Renal cortical epithelial cell (primary cell): ENCODE measurements at regions not wholly inside any gene's neighbourhood (a gene's known extent, or its start where the extent isn't known, plus 50 kb on each side); places are given as distances from the start of the nearest gene placed in this dataset.

ENCODE experiments used
- DNase-seq: peaks from one replicate; pipeline ENCODE4 v3.0.0-alpha.2; 2011; ENCODE audit warnings: low read depth

DNA sequence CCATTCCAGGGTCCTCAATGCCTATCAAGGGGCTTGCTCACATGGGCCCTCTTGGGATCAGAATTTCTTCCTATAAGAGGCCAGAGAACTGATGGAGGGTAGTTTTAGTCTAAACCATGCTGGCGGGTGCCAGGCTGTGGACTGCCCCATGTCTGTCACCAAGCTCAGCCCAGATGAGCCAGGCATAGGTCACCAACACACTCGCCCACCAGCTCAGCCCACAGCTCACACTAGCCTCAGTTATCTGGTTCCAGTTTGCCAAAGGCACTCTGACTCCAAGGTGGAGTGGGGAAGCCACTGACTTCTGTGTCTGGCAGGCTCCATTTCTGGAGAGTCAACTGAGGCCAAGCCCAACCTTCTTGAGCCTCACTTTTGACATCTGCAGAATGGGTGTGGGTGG, 50.7 kb upstream of the INSYN1 start:
- DNase-seq, result no peak

DNA sequence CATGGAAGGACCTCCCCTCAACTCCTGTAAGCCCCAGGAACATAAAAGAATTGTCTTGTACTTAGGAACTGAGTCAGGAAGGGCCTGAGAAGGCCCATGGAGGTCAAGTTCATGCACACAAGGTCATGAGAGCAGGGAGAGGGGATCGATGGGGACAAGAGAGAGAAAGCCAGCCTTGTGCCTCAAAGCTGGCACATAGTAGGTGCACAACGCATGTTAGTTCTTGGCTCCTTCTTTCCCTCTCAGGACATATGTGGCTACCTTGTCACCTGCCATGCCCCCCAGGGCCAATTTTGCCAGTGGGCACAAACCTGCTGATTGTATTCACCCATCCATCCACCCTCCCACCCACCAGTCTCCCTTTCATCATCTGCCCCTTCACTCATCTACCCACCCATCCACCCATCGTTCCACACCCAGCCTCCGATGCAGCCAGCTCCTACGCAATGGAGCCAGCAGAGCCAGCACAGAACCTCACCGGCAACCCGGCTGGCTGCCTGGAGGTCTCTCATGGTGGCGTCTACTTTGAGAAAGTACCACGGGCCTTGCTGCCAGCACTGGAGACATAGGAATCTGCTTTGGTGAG, 52.4 kb upstream of the INSYN1 start:
- DNase-seq, result no peak

DNA sequence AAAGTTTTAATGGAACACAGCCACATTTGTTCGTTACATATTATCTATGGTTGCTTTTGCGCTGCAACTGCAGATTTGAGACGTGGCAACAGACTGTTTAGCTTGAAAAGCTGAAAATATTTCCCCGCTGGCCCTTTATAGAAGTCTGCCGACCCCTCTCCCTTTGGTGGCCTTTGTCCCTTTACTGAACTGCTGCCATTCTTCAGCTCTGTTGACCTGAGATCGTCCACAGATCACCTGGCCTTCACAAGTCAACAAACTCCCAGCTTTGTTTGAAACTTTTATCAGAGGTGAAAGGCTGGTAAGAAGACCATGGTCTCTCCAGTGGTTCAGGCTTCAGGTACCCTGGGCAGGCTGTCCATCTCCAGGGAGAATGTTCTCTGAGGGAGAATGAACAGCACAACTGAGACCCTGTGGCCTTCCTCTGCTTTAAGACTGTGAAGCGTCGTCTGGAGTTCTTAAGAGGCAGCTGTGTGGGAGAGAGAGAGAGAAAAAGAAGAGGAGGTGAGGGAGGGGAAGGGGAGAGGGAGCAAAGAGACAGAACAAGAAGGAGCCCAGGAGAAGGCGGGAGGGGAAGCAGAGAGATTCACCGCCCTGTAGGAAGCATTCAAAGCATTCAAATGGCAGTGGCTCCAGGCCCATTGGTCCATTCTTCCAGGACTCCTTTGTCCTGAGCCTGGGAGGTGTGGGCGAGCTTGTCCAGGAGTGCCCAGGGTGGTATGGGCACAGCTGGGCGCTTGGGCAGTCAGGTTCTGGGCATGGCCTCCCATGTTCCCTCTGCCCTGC, 53.7 kb upstream of the INSYN1 start:
- DNase-seq, result no peak

DNA sequence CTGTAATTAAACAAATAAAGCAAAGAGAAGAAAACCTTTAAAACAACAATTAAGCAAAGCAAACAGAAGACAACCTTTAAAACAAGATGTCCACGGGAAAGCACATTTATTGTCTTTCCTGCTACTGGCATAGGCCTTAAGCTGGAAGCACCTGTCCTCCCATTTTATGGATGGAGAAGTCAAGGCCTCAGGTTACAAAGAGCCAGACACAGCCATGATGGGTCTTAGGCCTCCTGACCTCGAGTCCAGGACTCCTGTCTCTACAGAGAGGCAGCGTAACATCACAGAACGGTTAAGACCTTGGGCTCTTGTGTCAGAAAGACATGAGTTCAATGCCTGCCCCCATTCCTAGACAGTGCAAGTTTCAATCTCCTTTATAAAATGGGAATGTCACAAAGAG, 54.7 kb upstream of the INSYN1 start:
- DNase-seq, result no peak

DNA sequence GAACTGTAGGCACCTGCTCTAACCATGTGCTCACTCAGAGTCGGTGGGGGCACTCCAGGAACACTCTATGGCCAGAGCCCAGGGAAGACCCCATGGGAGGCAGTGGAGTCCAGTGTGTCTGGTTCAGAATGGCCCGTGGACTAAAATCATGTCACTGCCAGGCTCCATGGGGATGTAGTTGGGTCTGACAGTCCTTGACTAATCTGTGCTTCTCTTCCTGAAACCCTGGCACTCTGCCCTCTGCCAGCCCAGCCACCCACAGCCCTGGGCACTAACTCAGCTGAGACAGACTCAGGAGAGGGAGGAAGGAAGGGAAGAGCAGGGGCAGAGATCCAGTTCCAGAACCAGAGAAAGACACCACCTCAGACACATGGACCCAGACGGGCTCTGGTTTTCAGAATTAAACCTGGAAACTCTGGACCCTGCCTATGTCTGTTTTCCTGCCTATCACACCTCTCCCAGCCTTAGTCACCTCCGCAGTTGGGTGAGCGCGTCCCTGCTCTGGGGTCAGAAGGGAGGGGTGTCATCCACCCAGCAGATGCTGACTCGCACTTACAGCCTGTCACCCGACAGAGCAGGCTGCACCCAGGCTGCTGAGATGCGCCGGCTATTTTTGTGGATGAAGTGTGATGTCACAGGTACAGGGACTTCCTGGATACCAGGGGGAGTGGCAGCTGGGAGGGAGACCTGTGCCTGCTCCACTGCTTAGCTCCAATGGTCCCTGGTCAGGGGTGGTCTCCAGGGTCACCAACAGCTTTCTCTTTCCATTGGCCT, 56.8 kb upstream of the INSYN1 start:
- DNase-seq, result peak; percentile 19

GRCh38 chr15:73812806-73813465, 59.8 kb upstream of the INSYN1 start:
- no peak for DNase-seq

- DNase-seq, result no peak
Measured at GRCh38 chr15:73813589-73813988, 59.8 kb upstream of the TBC1D21 start.

DNA sequence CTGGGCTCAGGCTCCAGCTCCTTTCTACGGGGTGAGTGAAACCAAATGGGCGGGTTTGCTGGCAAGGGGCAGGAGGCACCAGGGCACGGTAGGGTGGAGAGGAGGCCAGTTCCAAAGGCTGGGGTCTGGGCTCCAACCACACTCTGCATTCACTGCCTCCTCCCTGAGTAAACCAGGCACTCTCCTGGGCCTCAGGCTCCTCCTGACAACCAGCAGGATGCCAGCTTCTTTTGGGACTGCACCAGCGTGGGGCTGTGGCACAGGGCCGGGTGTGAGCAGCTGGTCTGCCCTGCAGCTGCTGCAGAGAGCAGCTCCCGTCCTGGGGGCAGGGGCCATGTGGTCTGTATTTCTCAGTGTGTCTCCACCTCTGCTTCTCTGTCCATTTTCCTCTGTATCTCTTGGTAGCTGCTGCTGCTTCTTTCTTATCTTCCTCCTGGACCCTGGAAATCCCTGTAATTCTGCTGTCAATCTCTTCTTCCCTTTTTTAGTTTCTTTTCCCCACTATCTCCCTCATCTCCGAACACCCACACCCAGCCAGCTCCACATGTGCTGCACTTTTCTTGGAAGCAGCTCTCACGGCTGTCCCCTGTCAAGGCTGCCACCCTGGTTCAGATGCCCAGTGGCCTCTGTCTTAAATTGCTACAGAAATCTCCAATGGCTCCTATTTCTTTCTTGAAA, 54.9 kb upstream of the TBC1D21 start:
- no peak for DNase-seq

GRCh38 chr15:73821181-73821580, 52.2 kb upstream of the TBC1D21 start:
- DNase-seq, result no peak

- peak; percentile 38 for DNase-seq
Measured at GRCh38 chr15:73822998-73823397, 50.4 kb upstream of the TBC1D21 start.
